ENCODE measurements at regions not wholly inside any gene's neighbourhood (a gene's known extent, or its start where the extent isn't known, plus 50 kb on each side); places are given as distances from the start of the nearest gene placed in this dataset.

DNA sequence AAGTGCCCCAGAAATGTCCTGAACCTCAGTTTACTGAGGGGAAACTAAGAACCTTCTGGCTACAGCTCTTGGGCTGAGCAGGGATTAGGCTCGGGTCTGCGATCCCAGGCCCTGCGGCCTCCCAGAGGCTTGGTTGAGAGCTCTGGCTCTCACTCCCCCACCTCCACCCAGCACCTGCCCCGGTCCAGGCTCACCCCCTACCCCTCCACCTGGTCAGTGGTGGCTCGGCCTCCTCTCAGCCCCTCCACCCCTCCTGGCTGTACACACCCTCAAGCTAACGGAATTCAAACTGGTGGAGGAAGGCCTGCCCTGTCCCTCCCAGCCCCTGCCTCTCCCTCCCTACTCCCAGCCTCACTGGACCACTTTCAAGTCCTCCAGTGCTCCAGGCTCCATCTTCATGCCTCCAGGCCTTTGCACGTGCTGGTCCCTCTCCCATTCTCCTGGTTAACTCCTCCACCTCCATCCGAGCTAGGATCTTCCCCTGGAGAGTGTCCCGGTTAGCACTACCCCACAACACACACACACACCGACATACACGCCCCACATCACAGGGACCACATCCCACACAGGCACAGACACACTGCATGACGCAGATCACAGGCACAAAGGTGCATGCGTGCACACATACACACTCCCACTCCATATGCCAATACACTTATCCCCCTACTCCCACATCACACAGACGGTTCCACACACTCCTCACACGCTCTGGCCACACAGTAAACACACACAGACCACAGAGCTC lies 130.9 kb downstream of the C9orf50 start:
- no peak for TF ChIP-seq ZNF8 (CRISPR knock-in tag; IDR thresholded peaks at IDR 0.05)
- TF ChIP-seq PPARA (CRISPR knock-in tag; IDR thresholded peaks at IDR 0.05; ENCODE audit: borderline replicate concordance): no peak
- no peak for TF ChIP-seq ZC3H10 (CRISPR knock-in tag; IDR thresholded peaks at IDR 0.05)
- TF ChIP-seq RARB (CRISPR knock-in tag; IDR thresholded peaks at IDR 0.05): no peak
- no peak for TF ChIP-seq CREB5 (CRISPR knock-in tag; IDR thresholded peaks at IDR 0.05; ENCODE audit: low read depth)
- no peak for TF ChIP-seq BACH2 (CRISPR knock-in tag; IDR thresholded peaks at IDR 0.05; ENCODE audit: borderline replicate concordance)
- no peak for TF ChIP-seq TCF4 (CRISPR knock-in tag; IDR thresholded peaks at IDR 0.05; ENCODE audit: borderline replicate concordance)
- TF ChIP-seq ZFP3 (CRISPR knock-in tag; IDR thresholded peaks at IDR 0.05): no peak
- no peak for TF ChIP-seq PATZ1 (CRISPR knock-in tag; IDR thresholded peaks at IDR 0.05; ENCODE audit: borderline replicate concordance)
- no peak for TF ChIP-seq CSRNP3 (CRISPR knock-in tag; IDR thresholded peaks at IDR 0.05)
- TF ChIP-seq CSDC2 (CRISPR knock-in tag; IDR thresholded peaks at IDR 0.05): no peak
- TF ChIP-seq ZNF70 (CRISPR knock-in tag; IDR thresholded peaks at IDR 0.05): no peak
- TF ChIP-seq, protein P1, sequence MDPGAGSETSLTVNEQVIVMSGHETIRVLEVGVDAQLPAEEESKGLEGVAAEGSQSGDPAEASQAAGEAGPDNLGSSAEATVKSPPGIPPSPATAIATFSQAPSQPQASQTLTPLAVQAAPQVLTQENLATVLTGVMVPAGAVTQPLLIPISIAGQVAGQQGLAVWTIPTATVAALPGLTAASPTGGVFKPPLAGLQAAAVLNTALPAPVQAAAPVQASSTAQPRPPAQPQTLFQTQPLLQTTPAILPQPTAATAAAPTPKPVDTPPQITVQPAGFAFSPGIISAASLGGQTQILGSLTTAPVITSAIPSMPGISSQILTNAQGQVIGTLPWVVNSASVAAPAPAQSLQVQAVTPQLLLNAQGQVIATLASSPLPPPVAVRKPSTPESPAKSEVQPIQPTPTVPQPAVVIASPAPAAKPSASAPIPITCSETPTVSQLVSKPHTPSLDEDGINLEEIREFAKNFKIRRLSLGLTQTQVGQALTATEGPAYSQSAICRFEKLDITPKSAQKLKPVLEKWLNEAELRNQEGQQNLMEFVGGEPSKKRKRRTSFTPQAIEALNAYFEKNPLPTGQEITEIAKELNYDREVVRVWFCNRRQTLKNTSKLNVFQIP (CRISPR knock-in tag; IDR thresholded peaks at IDR 0.05; ENCODE audit: borderline replicate concordance, low read depth): no peak
- no peak for TF ChIP-seq ZNF565 (CRISPR knock-in tag; conservative IDR thresholded peaks at IDR 0.05; ENCODE audit: low read depth)

All from SK-N-SH treated with all-trans-retinoic acid at 6 μM for 48 hours (cell line).